Smooth muscle cell of the brain vasculature (primary cell): ENCODE measurements at regions not wholly inside any gene's neighbourhood (a gene's known extent, or its start where the extent isn't known, plus 50 kb on each side); places are given as distances from the start of the nearest gene placed in this dataset.

Experiments used
- DNase-seq: peaks from one replicate; pipeline ENCODE4 v3.0.0-alpha.2; 2012; ENCODE audit warnings: low read depth, low spot score

- no peak for DNase-seq
These were observed 121.6 kb downstream of the NCOR2 start for GRCh38 chr12:124445826-124446225.

- DNase-seq, result no peak
These were observed 122.2 kb downstream of the NCOR2 start for GRCh38 chr12:124445121-124445718.

- no peak for DNase-seq
These were observed 123.3 kb downstream of the NCOR2 start for GRCh38 chr12:124443931-124444712.

- no peak for DNase-seq
These were observed 124.5 kb downstream of the NCOR2 start for GRCh38 chr12:124442772-124443445.

- no peak for DNase-seq
These were observed 125.1 kb downstream of the NCOR2 start for GRCh38 chr12:124442281-124442680.

- no peak for DNase-seq
These were observed 125.8 kb downstream of the NCOR2 start for GRCh38 chr12:124441443-124442194.

- no peak for DNase-seq
These were observed 126.5 kb downstream of the NCOR2 start for GRCh38 chr12:124440841-124441381.

- no peak for DNase-seq
These were observed 127.3 kb downstream of the NCOR2 start for GRCh38 chr12:124440031-124440626.

- DNase-seq, result no peak
These were observed 128.9 kb downstream of the NCOR2 start for GRCh38 chr12:124438437-124439056.

GRCh38 chr12:124437617-124438436 is 129.6 kb downstream of the NCOR2 start:
- DNase-seq, result no peak

GRCh38 chr12:124437121-124437520 is 130.3 kb downstream of the NCOR2 start:
- DNase-seq, result no peak

- no peak for DNase-seq
These were observed 131.0 kb downstream of the NCOR2 start for GRCh38 chr12:124436366-124436765.

- DNase-seq, result no peak
These were observed 131.5 kb downstream of the NCOR2 start for GRCh38 chr12:124435806-124436345.

- no peak for DNase-seq
These were observed 132.2 kb downstream of the NCOR2 start for GRCh38 chr12:124434951-124435805.

GRCh38 chr12:124434354-124434753 is 133.1 kb downstream of the NCOR2 start:
- no peak for DNase-seq

GRCh38 chr12:124433879-124434278 is 133.5 kb downstream of the NCOR2 start:
- no peak for DNase-seq

GRCh38 chr12:124433147-124433874 is 134.1 kb downstream of the NCOR2 start:
- DNase-seq, result no peak

- DNase-seq, result no peak
These were observed 135.0 kb downstream of the NCOR2 start for GRCh38 chr12:124432376-124432775.
